Vagina (tissue), 2 donors: ENCODE measurements at regions not wholly inside any gene's neighbourhood (a gene's known extent, or its start where the extent isn't known, plus 50 kb on each side); places are given as distances from the start of the nearest gene placed in this dataset.

Source experiments
- DNase-seq, 2 donors: peaks; one replicate each; pipeline ENCODE4 v3.0.0-alpha.2; 2017; ENCODE audit errors: extremely low spot score in 2 of 2
- H3K27ac ChIP-seq: fragments of 200-600 bp; sonication (generic); one replicate; pipeline ENCODE4 v1.5.1; 2019
- H3K27me3 ChIP-seq: fragments of 200-600 bp; sonication (generic); one replicate; pipeline ENCODE4 v1.5.1; 2019
- H3K36me3 ChIP-seq, 2 donors: fragments of 200-600 bp; sonication (generic); one replicate each; pipeline ENCODE4 v1.5.1; 2017 to 2019
- H3K4me1 ChIP-seq: fragments of 200-600 bp; sonication (generic); one replicate; pipeline ENCODE4 v1.5.1; 2019
- H3K4me3 ChIP-seq, 2 donors: fragments of 200-600 bp; sonication (generic); 1 replicate in 1 of 2; 2 replicates in 1 of 2; pipeline ENCODE4 v1.5.1; 2016 to 2019
- H3K9me3 ChIP-seq: fragments of 200-600 bp; sonication (generic); one replicate; pipeline ENCODE4 v1.5.1; 2019
- POLR2A ChIP-seq, 2 donors: fragments of 450-650 bp; IDR thresholded peaks; one replicate each; pipeline ENCODE4 v1.6.1; 2017; ENCODE audit warnings: antibody characterized with exemption in 2 of 2, mild to moderate bottlenecking in 2 of 2, moderate library complexity in 2 of 2
- POLR2AphosphoS5 ChIP-seq, 2 donors: sonication (generic); formaldehyde crosslinking; IDR thresholded peaks; one replicate each; pipeline ENCODE4 v1.9.0; 2017; ENCODE audit warnings: antibody characterized with exemption in 2 of 2, mild to moderate bottlenecking in 2 of 2, low read depth in 1 of 2; ENCODE audit not compliant: insufficient read depth in 1 of 2
- intact Hi-C: fragments of 100-400 bp; cut with DNase I; formaldehyde crosslinking; loops from one replicate; pipeline ENCODE4 v1.15.1; 2023
- TF ChIP-seq, protein P1 (sequence below), 3 experiments: fragments of 450-650 bp in 2 of 3; fragments of 200-600 bp in 1 of 3; sonication (generic) in 1 of 3; IDR thresholded peaks; one replicate each; pipeline ENCODE4 v1.5.1; 2017 to 2019; ENCODE audit warnings: antibody characterized with exemption in 3 of 3, mild to moderate bottlenecking in 2 of 3, moderate library complexity in 2 of 3

GRCh38 chr2:100194951-100195350 lies 52.6 kb upstream of the AFF3 start:
- Histone ChIP-seq H3K36me3 (no peaks in the 10 kb centered on the region), H3K27ac (no peak overlapping the region), H3K4me1 (peaks cover 16% of the 10 kb centered on the region), H3K27me3 (no peaks in the 10 kb centered on the region), H3K4me3 (no peak overlapping the region), H3K9me3 (no peaks in the 10 kb centered on the region)
- intact Hi-C loops: no loop called here
- no peak for DNase-seq
- TF ChIP-seq, protein P1, sequence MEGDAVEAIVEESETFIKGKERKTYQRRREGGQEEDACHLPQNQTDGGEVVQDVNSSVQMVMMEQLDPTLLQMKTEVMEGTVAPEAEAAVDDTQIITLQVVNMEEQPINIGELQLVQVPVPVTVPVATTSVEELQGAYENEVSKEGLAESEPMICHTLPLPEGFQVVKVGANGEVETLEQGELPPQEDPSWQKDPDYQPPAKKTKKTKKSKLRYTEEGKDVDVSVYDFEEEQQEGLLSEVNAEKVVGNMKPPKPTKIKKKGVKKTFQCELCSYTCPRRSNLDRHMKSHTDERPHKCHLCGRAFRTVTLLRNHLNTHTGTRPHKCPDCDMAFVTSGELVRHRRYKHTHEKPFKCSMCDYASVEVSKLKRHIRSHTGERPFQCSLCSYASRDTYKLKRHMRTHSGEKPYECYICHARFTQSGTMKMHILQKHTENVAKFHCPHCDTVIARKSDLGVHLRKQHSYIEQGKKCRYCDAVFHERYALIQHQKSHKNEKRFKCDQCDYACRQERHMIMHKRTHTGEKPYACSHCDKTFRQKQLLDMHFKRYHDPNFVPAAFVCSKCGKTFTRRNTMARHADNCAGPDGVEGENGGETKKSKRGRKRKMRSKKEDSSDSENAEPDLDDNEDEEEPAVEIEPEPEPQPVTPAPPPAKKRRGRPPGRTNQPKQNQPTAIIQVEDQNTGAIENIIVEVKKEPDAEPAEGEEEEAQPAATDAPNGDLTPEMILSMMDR (IDR thresholded peaks at IDR 0.05): no peak
- TF ChIP-seq POLR2A (IDR thresholded peaks at IDR 0.05) (no peak), POLR2AphosphoS5 (IDR thresholded peaks at IDR 0.05; ENCODE audit: insufficient read depth in 1 of 2, low read depth in 1 of 2) (no peak)

- Histone ChIP-seq H3K4me1 (peaks cover 15% of the 10 kb centered on the region), H3K27ac (no peak overlapping the region), H3K27me3 (no peaks in the 10 kb centered on the region), H3K36me3 (no peaks in the 10 kb centered on the region), H3K9me3 (no peaks in the 10 kb centered on the region), H3K4me3 (no peak overlapping the region)
- intact Hi-C loops: no loop called here
- no peak for DNase-seq
- no peak for TF ChIP-seq POLR2A (IDR thresholded peaks at IDR 0.05)
- TF ChIP-seq, protein P1 (IDR thresholded peaks at IDR 0.05): no peak
- TF ChIP-seq POLR2AphosphoS5 (IDR thresholded peaks at IDR 0.05; ENCODE audit: insufficient read depth in 1 of 2, low read depth in 1 of 2): no peak
These were observed 50.9 kb upstream of the AFF3 start for GRCh38 chr2:100193291-100193710.

GRCh38 chr2:100192825-100193224 lies 50.4 kb upstream of the AFF3 start:
- DNase-seq: no peak
- Histone ChIP-seq H3K27ac (no peak overlapping the region), H3K4me3 (no peak overlapping the region), H3K27me3 (no peaks in the 10 kb centered on the region), H3K4me1 (peaks cover 11% of the 10 kb centered on the region), H3K36me3 (no peaks in the 10 kb centered on the region), H3K9me3 (no peaks in the 10 kb centered on the region)
- intact Hi-C loops: no loop called here
- TF ChIP-seq POLR2A (IDR thresholded peaks at IDR 0.05): no peak
- TF ChIP-seq, protein P1 (IDR thresholded peaks at IDR 0.05): no peak
- no peak for TF ChIP-seq POLR2AphosphoS5 (IDR thresholded peaks at IDR 0.05; ENCODE audit: insufficient read depth in 1 of 2, low read depth in 1 of 2)

- H3K9me3 ChIP-seq: no peaks in the 10 kb centered on the region
- H3K27ac ChIP-seq: no peak overlapping the region
- no peak overlapping the region for H3K4me3 ChIP-seq
- DNase-seq: no peak
- intact Hi-C loops: no loop called here
- TF ChIP-seq, protein P1 (IDR thresholded peaks at IDR 0.05): no peak
- TF ChIP-seq POLR2AphosphoS5 (IDR thresholded peaks at IDR 0.05; ENCODE audit: insufficient read depth in 1 of 2, low read depth in 1 of 2) (no peak), POLR2A (IDR thresholded peaks at IDR 0.05) (no peak)
- H3K27me3 ChIP-seq: no peaks in the 10 kb centered on the region
- no peaks in the 10 kb centered on the region for H3K36me3 ChIP-seq
- peaks cover 5% of the 10 kb centered on the region for H3K4me1 ChIP-seq
These were observed 49.9 kb upstream of the AFF3 start for GRCh38 chr2:100192300-100192699.
